ENCODE measurements at regions not wholly inside any gene's neighbourhood (a gene's known extent, or its start where the extent isn't known, plus 50 kb on each side); places are given as distances from the start of the nearest gene placed in this dataset.

GRCh38 chr4:85107553-85107952 lies 141.1 kb upstream of the WDFY3 start:
- no peaks in the 10 kb centered on the region for H3K4me1 ChIP-seq
- WGBS, 4 donors: 66 to 81% (median 71%) methylated on average over 5 of the region's 5 CpGs
- ATAC-seq (no peak), DNase-seq (no peak)
- no peak overlapping the region for H3K27ac ChIP-seq
- peaks cover 0 to 7% (median 0%) of the 10 kb centered on the region in 12 donors for H3K9me3 ChIP-seq
- H3K36me3 ChIP-seq: no peaks in the 10 kb centered on the region
- no peak for TF ChIP-seq CTCF (IDR thresholded peaks at IDR 0.05)
- TF ChIP-seq POLR2A (IDR thresholded peaks at IDR 0.05): no peak
- no peaks in the 10 kb centered on the region for H3K27me3 ChIP-seq
- no peak overlapping the region for H3K4me3 ChIP-seq
- intact Hi-C loops (cut with DNase I): no loop called here

GRCh38 chr4:85113706-85114105 lies 147.2 kb upstream of the WDFY3 start:
- no peak for ATAC-seq
- Histone ChIP-seq H3K27me3 (no peaks in the 10 kb centered on the region), H3K4me3 (no peak overlapping the region), H3K27ac (no peak overlapping the region), H3K9me3 (peaks cover 0 to 7% (median 0%) of the 10 kb centered on the region in 12 donors), H3K36me3 (no peaks in the 10 kb centered on the region), H3K4me1 (no peaks in the 10 kb centered on the region)
- no peak for DNase-seq
- TF ChIP-seq POLR2A (IDR thresholded peaks at IDR 0.05) (no peak), CTCF (IDR thresholded peaks at IDR 0.05) (no peak)
- intact Hi-C loops (cut with DNase I): no loop called here
- WGBS, 4 donors: 87 to 91% (median 90%) methylated on average over 3 of the region's 3 CpGs

- DNase-seq (no peak), ATAC-seq (no peak)
- Histone ChIP-seq H3K27me3 (no peaks in the 10 kb centered on the region), H3K9me3 (peaks cover 0 to 7% (median 0%) of the 10 kb centered on the region in 12 donors), H3K4me1 (no peaks in the 10 kb centered on the region), H3K4me3 (no peak overlapping the region), H3K36me3 (no peaks in the 10 kb centered on the region), H3K27ac (no peak overlapping the region)
- TF ChIP-seq CTCF (IDR thresholded peaks at IDR 0.05): no peak
- no peak for TF ChIP-seq POLR2A (IDR thresholded peaks at IDR 0.05)
- intact Hi-C loops (cut with DNase I): no loop called here
- 39 to 58% (median 51%) methylated on average over 3 of the region's 3 CpGs for WGBS, 4 donors
Measured at GRCh38 chr4:85114526-85114925, 148.0 kb upstream of the WDFY3 start.

GRCh38 chr4:85116008-85116407 lies 149.5 kb upstream of the WDFY3 start:
- ATAC-seq (no peak), DNase-seq (no peak)
- H3K27ac ChIP-seq: no peak overlapping the region
- H3K9me3 ChIP-seq: peaks cover 0 to 7% (median 0%) of the 10 kb centered on the region in 12 donors
- H3K27me3 ChIP-seq: no peaks in the 10 kb centered on the region
- intact Hi-C loops (cut with DNase I): no loop called here
- no peak for TF ChIP-seq CTCF (IDR thresholded peaks at IDR 0.05)
- no peak for TF ChIP-seq POLR2A (IDR thresholded peaks at IDR 0.05)
- no peak overlapping the region for H3K4me3 ChIP-seq
- H3K36me3 ChIP-seq: no peaks in the 10 kb centered on the region
- no peaks in the 10 kb centered on the region for H3K4me1 ChIP-seq
